Activated naive CD4-positive, alpha-beta T cell treated with anti-CD3 and anti-CD28 coated beads, Interleukin-2, amount 50 U/mL, for 72 hours (primary cell): ENCODE measurements at regions not wholly inside any gene's neighbourhood (a gene's known extent, or its start where the extent isn't known, plus 50 kb on each side); places are given as distances from the start of the nearest gene placed in this dataset.
"Not testable (repeated sequence)": the region's sequence is repeated elsewhere in the genome, so short reads cannot be mapped to it uniquely, and the experiment has no call there.

ENCODE experiments used
- ATAC-seq, 2 donors: fragments of 150-1000 bp; cut with Tn5 transposase; 2 replicates each; pipeline ENCODE4 v1.10.0; 2021; ENCODE audit warnings: mild to moderate bottlenecking in 2 of 2, moderate library complexity in 2 of 2
- DNase-seq, 2 donors: peaks; one replicate each; pipeline ENCODE4 v3.0.0; 2021 to 2022; ENCODE audit warnings: low spot score in 2 of 2
- H3K27ac Mint-ChIP-seq, 2 donors: one replicate each; pipeline ENCODE4 v1.8.0; 2022; ENCODE audit warnings: mild to moderate bottlenecking in 2 of 2, mixed read lengths in 2 of 2
- H3K36me3 Mint-ChIP-seq, 2 donors: one replicate each; pipeline ENCODE4 v1.8.0; 2022; ENCODE audit warnings: mixed read lengths in 2 of 2
- H3K9me3 Mint-ChIP-seq, 2 donors: one replicate each; pipeline ENCODE4 v1.8.0; 2022; ENCODE audit warnings: mixed read lengths in 2 of 2

- DNase-seq: no peak
- Mint-ChIP-seq H3K36me3 (no peaks in the 10 kb centered on the region), H3K9me3 (peaks cover 0 to 4% of the 10 kb centered on the region in 2 donors), H3K27ac (no peak overlapping the region)
- ATAC-seq: no peak
These were observed 380.9 kb downstream of the EDEM1 start for GRCh38 chr3:5568451-5568850.

- no peak for DNase-seq
- ATAC-seq: no peak
- peaks cover 0 to 4% of the 10 kb centered on the region in 2 donors for H3K9me3 Mint-ChIP-seq
- no peak overlapping the region for H3K27ac Mint-ChIP-seq
- no peaks in the 10 kb centered on the region for H3K36me3 Mint-ChIP-seq
These were observed 381.6 kb downstream of the EDEM1 start for GRCh38 chr3:5569152-5569551.

- Mint-ChIP-seq H3K27ac (no peak overlapping the region), H3K9me3 (peaks cover 0 to 4% of the 10 kb centered on the region in 2 donors)
- ATAC-seq: no peak
These were observed 384.7 kb downstream of the EDEM1 start for GRCh38 chr3:5572168-5572567.

GRCh38 chr3:5576277-5577011 lies 388.9 kb downstream of the EDEM1 start:
- Mint-ChIP-seq H3K9me3 (no peaks in the 10 kb centered on the region), H3K36me3 (no peaks in the 10 kb centered on the region), H3K27ac (no peak overlapping the region)
- DNase-seq (no peak), ATAC-seq (no peak)

More at GRCh38 chr3:5572168-5572567, 384.7 kb downstream of the EDEM1 start:
- no peak for DNase-seq
- no peaks in the 10 kb centered on the region for H3K36me3 Mint-ChIP-seq

- Mint-ChIP-seq H3K36me3 (no peaks in the 10 kb centered on the region), H3K27ac (no peak overlapping the region), H3K9me3 (no peaks in the 10 kb centered on the region)
- DNase-seq (no peak), ATAC-seq (no peak)
These were observed 391.7 kb downstream of the EDEM1 start for GRCh38 chr3:5579139-5579602.

- Mint-ChIP-seq H3K27ac (no peak overlapping the region), H3K36me3 (no peaks in the 10 kb centered on the region), H3K9me3 (peaks cover 2 to 5% of the 10 kb centered on the region in 2 donors)
- DNase-seq: no peak
- no peak for ATAC-seq
These were observed 392.4 kb downstream of the EDEM1 start for GRCh38 chr3:5579946-5580345.

- DNase-seq (no peak), ATAC-seq (no peak)
- H3K36me3 Mint-ChIP-seq: no peaks in the 10 kb centered on the region
- peaks cover 5 to 6% of the 10 kb centered on the region in 2 donors for H3K9me3 Mint-ChIP-seq
- H3K27ac Mint-ChIP-seq: peak overlapping the region in 1 of 2 donors; percentile 48
These were observed 393.3 kb downstream of the EDEM1 start for GRCh38 chr3:5580826-5581225.

- H3K27ac Mint-ChIP-seq: no peak overlapping the region
- ATAC-seq (no peak), DNase-seq (no peak)
- no peaks in the 10 kb centered on the region for H3K36me3 Mint-ChIP-seq
- peaks cover 5 to 6% of the 10 kb centered on the region in 2 donors for H3K9me3 Mint-ChIP-seq
These were observed 394.2 kb downstream of the EDEM1 start for GRCh38 chr3:5581743-5582142.

- ATAC-seq (no peak), DNase-seq (no peak)
- H3K36me3 Mint-ChIP-seq: no peaks in the 10 kb centered on the region
- H3K9me3 Mint-ChIP-seq: peaks cover 5 to 6% of the 10 kb centered on the region in 2 donors
- H3K27ac Mint-ChIP-seq: no peak overlapping the region
These were observed 396.4 kb downstream of the EDEM1 start for GRCh38 chr3:5583920-5584319.

GRCh38 chr3:5585085-5585484 lies 397.6 kb downstream of the EDEM1 start:
- no peak overlapping the region for H3K27ac Mint-ChIP-seq
- ATAC-seq: no peak
- H3K36me3 Mint-ChIP-seq: no peaks in the 10 kb centered on the region
- no peak for DNase-seq
- H3K9me3 Mint-ChIP-seq: peaks cover 5 to 6% of the 10 kb centered on the region in 2 donors

- Mint-ChIP-seq H3K36me3 (no peaks in the 10 kb centered on the region), H3K27ac (no peak overlapping the region), H3K9me3 (peaks cover 0 to 15% of the 10 kb centered on the region in 2 donors)
- DNase-seq (no peak), ATAC-seq (no peak)
These were observed 419.5 kb downstream of the EDEM1 start for GRCh38 chr3:5606884-5607472.

- H3K36me3 Mint-ChIP-seq: no peaks in the 10 kb centered on the region
- H3K27ac Mint-ChIP-seq: no peak overlapping the region
- ATAC-seq (no peak), DNase-seq (no peak)
- peaks cover 0 to 15% of the 10 kb centered on the region in 2 donors for H3K9me3 Mint-ChIP-seq
These were observed 420.1 kb downstream of the EDEM1 start for GRCh38 chr3:5607581-5607980.

GRCh38 chr3:5608971-5609370 lies 421.5 kb downstream of the EDEM1 start:
- not testable (repeated sequence) for DNase-seq, H3K27ac Mint-ChIP-seq, H3K36me3 Mint-ChIP-seq, ATAC-seq
- H3K9me3 Mint-ChIP-seq: peaks cover 0 to 10% of the 10 kb centered on the region in 2 donors

- Mint-ChIP-seq H3K9me3 (peaks cover 0 to 3% of the 10 kb centered on the region in 2 donors), H3K27ac (no peak overlapping the region), H3K36me3 (no peaks in the 10 kb centered on the region)
- ATAC-seq (no peak), DNase-seq (no peak)
These were observed 426.1 kb downstream of the EDEM1 start for GRCh38 chr3:5613599-5613998.

GRCh38 chr3:5616873-5617272 lies 429.4 kb downstream of the EDEM1 start:
- Mint-ChIP-seq H3K27ac (no peak overlapping the region), H3K36me3 (no peaks in the 10 kb centered on the region), H3K9me3 (no peaks in the 10 kb centered on the region)
- DNase-seq (no peak), ATAC-seq (no peak)

- no peak for ATAC-seq
- Mint-ChIP-seq H3K27ac (no peak overlapping the region), H3K36me3 (no peaks in the 10 kb centered on the region), H3K9me3 (peaks cover 0 to 6% of the 10 kb centered on the region in 2 donors)
- no peak for DNase-seq
These were observed 430.7 kb downstream of the EDEM1 start for GRCh38 chr3:5618170-5618569.

- DNase-seq: no peak
- Mint-ChIP-seq H3K36me3 (no peaks in the 10 kb centered on the region), H3K27ac (no peak overlapping the region), H3K9me3 (no peaks in the 10 kb centered on the region)
- no peak for ATAC-seq
These were observed 442.9 kb downstream of the EDEM1 start for GRCh38 chr3:5630406-5630805.

- no peak overlapping the region for H3K27ac Mint-ChIP-seq
These were observed 446.5 kb downstream of the EDEM1 start for GRCh38 chr3:5633960-5634359.

More at GRCh38 chr3:5633960-5634359, 446.5 kb downstream of the EDEM1 start:
- DNase-seq: no peak
- no peaks in the 10 kb centered on the region for H3K36me3 Mint-ChIP-seq
- H3K9me3 Mint-ChIP-seq: peaks cover 0 to 10% of the 10 kb centered on the region in 2 donors
- no peak for ATAC-seq
